ENCODE measurements at regions not wholly inside any gene's neighbourhood (a gene's known extent, or its start where the extent isn't known, plus 50 kb on each side); places are given as distances from the start of the nearest gene placed in this dataset.

- TF ChIP-seq, protein P1, sequence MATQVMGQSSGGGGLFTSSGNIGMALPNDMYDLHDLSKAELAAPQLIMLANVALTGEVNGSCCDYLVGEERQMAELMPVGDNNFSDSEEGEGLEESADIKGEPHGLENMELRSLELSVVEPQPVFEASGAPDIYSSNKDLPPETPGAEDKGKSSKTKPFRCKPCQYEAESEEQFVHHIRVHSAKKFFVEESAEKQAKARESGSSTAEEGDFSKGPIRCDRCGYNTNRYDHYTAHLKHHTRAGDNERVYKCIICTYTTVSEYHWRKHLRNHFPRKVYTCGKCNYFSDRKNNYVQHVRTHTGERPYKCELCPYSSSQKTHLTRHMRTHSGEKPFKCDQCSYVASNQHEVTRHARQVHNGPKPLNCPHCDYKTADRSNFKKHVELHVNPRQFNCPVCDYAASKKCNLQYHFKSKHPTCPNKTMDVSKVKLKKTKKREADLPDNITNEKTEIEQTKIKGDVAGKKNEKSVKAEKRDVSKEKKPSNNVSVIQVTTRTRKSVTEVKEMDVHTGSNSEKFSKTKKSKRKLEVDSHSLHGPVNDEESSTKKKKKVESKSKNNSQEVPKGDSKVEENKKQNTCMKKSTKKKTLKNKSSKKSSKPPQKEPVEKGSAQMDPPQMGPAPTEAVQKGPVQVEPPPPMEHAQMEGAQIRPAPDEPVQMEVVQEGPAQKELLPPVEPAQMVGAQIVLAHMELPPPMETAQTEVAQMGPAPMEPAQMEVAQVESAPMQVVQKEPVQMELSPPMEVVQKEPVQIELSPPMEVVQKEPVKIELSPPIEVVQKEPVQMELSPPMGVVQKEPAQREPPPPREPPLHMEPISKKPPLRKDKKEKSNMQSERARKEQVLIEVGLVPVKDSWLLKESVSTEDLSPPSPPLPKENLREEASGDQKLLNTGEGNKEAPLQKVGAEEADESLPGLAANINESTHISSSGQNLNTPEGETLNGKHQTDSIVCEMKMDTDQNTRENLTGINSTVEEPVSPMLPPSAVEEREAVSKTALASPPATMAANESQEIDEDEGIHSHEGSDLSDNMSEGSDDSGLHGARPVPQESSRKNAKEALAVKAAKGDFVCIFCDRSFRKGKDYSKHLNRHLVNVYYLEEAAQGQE (IDR thresholded peaks at IDR 0.05; ENCODE audit: unreplicated experiment) = no peak
- no peak for TF ChIP-seq CTCF (conservative IDR thresholded peaks at IDR 0.05; ENCODE audit: low read depth in 2 of 2)
- TF ChIP-seq POLR2AphosphoS5 (IDR thresholded peaks at IDR 0.05; ENCODE audit: low read depth) = no peak
Measured at GRCh38 chr6:155578251-155578650, 122.6 kb upstream of the NOX3 start (continued).

DNA sequence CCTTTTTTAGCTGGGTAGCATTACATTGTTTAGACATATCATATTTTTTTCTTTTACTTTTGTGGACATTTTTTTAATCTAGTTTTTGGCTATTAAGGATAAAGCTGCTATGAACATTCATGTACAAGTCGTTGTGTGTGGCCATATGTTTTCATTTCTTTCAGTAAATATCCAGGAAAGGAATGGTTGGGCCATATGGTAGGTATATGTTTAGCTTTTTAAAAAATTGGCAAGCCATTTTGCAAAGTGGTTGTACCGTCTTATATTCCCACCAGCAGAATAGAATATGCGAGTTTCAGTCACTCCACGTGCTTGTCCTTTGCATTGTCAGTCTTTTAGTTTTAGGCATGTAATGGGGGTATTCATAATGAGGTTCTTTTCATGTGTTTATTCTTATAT lies 106.3 kb upstream of the NOX3 start:
- no peaks in the 10 kb centered on the region for H3F3A ChIP-seq (replicated peaks; ENCODE audit: low read depth)
- H2AFZ ChIP-seq = no peak overlapping the region
- H4K20me1 ChIP-seq (replicated peaks; ENCODE audit: insufficient read depth) = no peaks in the 10 kb centered on the region
- H3K4me3 Mint-ChIP-seq = no peak overlapping the region
- no peak overlapping the region for H3K27ac Mint-ChIP-seq
- no peak overlapping the region for H3K27ac ChIP-seq (ENCODE audit: low read depth)
- H3K9me3 Mint-ChIP-seq = peaks cover 8% of the 10 kb centered on the region
- H3K4me3 ChIP-seq = no peak overlapping the region
- ATAC-seq (no peak), DNase-seq (ENCODE audit: low spot score) (no peak)
- no peaks in the 10 kb centered on the region for H3K4me1 Mint-ChIP-seq
- no peaks in the 10 kb centered on the region for H3K27me3 Mint-ChIP-seq (ENCODE audit: insufficient read depth, low read depth, poor library complexity)
- no peaks in the 10 kb centered on the region for H3K4me1 ChIP-seq (ENCODE audit: insufficient read depth)
- H3K79me2 ChIP-seq (replicated peaks; ENCODE audit: insufficient read depth) = no peaks in the 10 kb centered on the region
- H3K4me2 ChIP-seq = no peak overlapping the region
- H3K9me2 ChIP-seq (ENCODE audit: insufficient read depth) = no peaks in the 10 kb centered on the region
- H3K36me3 Mint-ChIP-seq (ENCODE audit: low read depth) = peaks cover 8% of the 10 kb centered on the region; the same call in 1 of the 3 replicates
- H3K27me3 ChIP-seq (ENCODE audit: insufficient read depth) = no peaks in the 10 kb centered on the region
- no peaks in the 10 kb centered on the region for H3K36me3 ChIP-seq (ENCODE audit: insufficient read depth)
- TF ChIP-seq, protein P2, sequence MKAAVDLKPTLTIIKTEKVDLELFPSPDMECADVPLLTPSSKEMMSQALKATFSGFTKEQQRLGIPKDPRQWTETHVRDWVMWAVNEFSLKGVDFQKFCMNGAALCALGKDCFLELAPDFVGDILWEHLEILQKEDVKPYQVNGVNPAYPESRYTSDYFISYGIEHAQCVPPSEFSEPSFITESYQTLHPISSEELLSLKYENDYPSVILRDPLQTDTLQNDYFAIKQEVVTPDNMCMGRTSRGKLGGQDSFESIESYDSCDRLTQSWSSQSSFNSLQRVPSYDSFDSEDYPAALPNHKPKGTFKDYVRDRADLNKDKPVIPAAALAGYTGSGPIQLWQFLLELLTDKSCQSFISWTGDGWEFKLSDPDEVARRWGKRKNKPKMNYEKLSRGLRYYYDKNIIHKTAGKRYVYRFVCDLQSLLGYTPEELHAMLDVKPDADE (IDR thresholded peaks at IDR 0.05) = no peak
- TF ChIP-seq CREB1 (CRISPR knock-in tag; IDR thresholded peaks at IDR 0.05; ENCODE audit: low read depth) (no peak), CTCF (conservative IDR thresholded peaks at IDR 0.05; ENCODE audit: low read depth in 2 of 2) (no peak), NANOG (IDR thresholded peaks at IDR 0.05; ENCODE audit: borderline replicate concordance) (no peak), STAT1 (IDR thresholded peaks at IDR 0.05; ENCODE audit: unreplicated experiment) (no peak)
- TF ChIP-seq, protein P1 (IDR thresholded peaks at IDR 0.05; ENCODE audit: unreplicated experiment) = no peak

Data from GM23338 (cell line).